CMK (cell line): ENCODE measurements at regions not wholly inside any gene's neighbourhood (a gene's known extent, or its start where the extent isn't known, plus 50 kb on each side); places are given as distances from the start of the nearest gene placed in this dataset.

Experiments
- DNase-seq: peaks from one replicate; pipeline ENCODE4 v3.0.0-alpha.2; 2010; ENCODE audit warnings: low read depth

GRCh38 chr5:164350236-164350635 is 844.8 kb downstream of the MAT2B start:
- no peak for DNase-seq

GRCh38 chr5:164351245-164351834 is 845.9 kb downstream of the MAT2B start:
- DNase-seq = no peak

DNA sequence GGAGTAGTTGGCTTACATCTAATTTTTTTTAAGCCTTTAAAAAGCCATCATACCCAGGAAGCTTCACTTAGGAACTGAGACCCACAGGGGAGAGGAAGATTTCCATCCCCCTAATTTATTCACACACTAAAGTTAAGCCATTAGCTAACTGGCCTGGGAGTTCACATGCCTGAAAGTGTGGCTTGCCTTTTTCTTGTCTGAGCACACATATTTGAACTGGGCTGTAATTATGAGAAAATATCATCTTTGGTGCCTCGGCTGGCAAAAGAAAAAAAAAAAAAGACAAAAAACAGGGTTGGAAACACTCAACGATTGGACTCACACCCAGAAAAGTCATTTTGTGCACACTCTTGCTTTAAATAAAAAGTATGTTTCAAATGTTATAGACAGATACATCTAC is 847.3 kb downstream of the MAT2B start:
- DNase-seq = no peak

- no peak for DNase-seq
Observed at GRCh38 chr5:164353155-164353554, 847.7 kb downstream of the MAT2B start.

DNA sequence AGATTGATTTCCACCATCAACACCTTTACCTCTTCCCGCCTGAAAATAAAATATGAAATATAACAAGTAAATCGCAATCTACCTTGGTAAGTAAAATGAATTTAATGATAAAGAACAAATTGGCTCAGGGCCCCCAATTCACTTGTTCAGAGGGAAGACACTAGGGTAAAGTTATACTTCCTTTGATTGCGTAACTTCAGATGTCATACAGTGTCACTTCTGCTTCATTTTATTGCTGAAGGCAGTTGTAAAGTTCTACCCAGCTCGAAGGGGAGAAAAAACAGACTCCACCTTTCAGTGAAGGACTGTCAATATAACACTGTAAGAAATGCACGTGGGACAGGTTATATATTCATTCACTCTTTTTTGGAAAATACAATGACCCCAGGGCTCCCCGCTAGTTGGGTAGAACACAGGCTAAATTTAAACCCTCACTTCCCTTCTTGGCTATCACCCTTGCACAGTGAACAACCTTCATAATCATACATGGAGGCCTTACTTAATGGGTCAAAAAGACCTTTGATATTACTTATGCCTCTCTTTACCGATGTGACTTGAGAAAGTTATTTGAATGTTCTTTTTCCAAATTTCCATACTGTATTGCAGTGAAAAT is 848.8 kb downstream of the MAT2B start:
- no peak for DNase-seq

DNA sequence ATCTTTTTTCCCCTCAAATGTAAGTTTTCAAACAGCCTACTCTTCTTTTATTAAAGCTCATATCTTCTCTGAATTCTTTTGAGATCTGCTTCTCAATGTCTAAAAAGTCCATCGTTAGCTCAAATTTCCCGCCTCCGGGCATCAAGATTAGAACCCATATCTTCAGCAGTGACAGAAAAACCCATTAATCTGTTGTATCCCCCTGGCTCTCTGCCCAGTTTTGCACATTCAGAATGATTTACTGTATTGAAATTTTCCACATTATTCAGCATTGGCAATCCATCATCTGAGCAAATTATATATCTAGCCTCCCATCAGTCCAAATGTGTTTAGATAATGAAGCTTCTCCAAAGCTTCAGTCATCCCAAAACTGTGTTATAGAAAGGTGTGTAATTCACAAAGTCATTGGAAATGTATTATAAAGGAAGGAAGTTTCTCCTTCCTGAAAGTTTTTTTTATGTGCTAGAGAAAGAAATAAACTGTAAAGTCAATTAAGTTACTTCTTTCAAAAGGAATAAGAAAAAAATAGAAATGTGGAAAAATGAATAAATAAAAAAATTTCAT is 849.9 kb downstream of the MAT2B start:
- DNase-seq = no peak

GRCh38 chr5:164356790-164357189 is 851.4 kb downstream of the MAT2B start:
- DNase-seq = no peak

DNA sequence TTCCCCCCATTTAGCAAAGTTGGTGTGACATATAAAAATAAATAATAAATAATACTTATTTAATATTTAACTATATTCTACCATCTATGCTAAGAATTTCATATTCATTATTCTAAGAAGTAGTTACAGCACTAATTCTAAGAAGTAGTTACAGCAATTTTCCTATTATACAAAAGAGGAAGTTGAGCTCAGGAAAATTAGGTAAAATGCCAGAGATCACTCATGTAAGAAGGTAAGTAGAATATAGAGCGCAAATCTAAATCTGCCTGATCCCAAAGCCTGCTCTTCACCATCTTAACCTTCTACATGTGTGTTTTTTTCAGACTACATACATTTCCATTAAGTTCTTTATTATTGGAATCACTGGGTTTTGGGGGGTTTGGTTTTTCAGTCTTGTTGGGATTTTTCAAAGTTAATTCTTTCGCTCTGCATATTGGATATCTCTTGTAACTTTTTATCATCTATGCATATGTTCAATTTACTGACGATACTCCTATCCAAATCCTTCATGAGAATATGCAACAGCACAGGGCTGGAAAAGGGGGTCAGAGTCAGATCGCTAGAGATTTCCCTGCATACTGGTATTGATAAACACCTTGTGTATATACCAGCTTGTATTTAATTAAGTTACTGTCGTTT is 852.1 kb downstream of the MAT2B start:
- no peak for DNase-seq

DNA sequence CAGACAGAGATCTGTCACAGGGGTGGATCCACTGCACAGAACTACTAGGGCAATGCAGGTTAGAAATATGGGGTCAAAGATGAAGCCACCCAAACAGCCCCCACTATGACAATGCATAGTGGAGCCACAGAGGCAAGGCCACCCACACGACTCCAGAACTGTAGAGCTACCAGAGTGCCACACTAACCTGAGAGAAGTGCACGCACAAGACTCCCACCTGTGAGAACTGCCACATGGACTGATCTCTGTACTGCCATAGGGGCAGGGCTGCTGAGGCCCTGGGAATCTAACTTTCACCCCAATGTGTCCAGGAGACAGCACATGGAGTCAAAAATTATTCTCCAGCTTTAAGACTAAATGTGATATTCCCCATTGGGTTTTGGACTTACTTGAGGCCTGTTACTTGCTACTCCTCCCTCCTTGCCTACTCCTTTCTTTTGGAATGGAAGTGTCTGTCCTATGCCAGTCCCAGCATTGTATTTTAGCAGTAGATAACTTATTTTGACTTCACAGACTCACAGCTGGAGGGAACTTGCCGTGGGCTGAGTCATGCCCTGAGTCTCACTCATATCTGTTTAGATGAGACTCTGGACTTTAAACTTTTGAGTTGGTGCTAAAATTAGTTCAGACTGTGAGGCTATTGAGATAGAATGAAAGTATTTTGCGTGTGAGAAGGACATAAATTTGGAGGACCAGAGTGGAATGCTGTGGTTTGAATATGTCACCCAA is 853.3 kb downstream of the MAT2B start:
- no peak for DNase-seq

DNA sequence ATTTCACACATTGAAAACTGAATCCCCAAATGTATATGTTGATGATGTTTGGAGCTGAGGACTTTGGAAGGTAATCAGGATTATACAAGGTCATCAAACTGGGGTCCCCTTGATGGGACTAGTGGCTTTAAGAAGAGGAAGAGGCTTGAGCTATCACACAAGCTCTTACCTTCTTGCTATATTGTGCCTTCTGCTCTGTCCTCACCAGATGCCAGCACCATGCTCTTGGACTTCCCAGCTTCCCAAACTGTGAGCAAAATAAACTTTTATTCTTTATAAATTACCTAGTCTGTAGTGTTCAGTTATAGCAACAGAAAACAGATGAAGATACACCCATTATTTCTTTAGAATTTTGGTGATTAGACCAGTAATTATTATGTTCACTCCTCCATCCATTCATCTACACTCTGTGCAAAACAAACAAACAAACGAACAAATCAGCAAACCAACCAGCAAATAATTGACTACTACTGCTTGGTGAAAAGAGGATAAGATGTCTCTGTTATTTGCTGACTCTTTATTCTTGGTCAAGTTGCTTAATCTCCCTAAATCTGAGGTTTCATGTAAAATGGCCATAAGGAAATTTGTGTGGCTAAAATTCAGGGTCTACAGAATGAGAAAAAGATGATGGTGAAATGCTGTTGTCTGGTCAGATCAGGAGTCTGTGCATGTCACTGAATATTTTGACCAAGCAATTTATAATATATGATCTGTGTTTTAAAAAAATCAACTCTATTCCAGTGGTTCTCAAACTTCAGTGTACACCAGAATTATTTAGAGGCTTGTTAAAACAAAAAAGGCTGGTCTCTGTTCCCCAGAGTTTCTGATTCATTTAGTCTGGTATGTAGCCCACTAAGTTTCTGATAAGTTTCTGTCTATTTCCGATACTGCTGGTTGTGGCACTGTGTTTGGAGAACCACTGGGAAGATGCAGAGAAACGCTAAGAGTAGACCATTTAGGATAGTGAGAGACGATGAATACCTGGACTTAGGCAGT is 854.1 kb downstream of the MAT2B start:
- DNase-seq = no peak

DNA sequence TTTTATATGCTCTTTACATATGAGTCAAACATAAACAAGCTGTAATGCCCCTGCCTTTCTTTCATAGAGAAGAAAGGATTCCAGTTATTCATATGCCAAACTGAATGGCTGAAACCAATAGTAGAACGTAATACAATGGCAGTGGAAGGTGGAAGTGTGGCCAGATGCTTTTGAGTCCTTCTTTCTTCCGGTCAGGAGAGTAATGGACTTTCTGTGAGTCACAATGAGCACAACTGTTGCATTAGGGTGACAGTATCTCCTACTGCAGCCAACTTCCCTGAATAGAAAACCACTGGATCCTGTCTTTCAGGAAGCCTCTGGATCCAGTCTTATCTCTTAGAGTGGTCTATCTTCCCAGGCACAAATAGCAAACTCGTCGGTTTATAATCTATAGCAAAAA is 855.2 kb downstream of the MAT2B start:
- DNase-seq = no peak

DNA sequence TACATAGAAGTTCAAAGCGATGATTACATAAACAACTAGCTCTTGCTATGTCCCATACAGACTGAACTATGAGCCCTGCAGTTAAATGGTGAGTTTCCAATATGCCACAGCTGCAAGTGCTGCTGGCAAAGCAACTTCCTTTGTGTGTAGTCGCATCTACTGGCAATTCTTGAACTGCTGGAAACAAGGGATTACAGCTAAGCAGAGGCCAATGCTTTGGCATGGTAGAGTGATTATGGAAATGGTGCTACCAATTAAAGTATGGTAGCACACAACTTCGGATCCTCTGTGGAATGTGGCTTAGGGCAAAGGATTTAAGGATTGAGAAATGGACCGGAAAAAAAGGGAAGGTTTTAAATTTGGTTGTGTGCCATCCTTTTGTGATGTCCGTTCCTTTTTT is 856.6 kb downstream of the MAT2B start:
- DNase-seq = no peak

DNA sequence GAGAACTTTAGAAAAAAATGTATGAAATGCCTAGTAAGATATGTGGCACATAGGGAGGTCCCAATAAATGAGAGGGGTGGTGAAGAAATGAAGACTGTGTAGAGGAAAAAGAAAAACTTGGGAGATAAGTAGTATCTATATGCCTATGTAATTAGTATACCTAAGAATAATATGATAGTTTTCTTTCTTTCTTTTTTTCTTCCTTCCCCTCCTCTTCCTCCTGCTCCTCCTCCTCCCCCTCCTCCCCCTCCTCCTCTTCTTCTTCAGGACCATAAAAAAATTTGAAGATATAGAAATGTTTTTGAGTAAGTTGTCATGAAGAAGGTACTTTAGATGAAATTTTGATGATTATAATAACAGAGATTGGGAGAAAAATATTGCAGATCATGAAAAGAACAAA is 857.4 kb downstream of the MAT2B start:
- DNase-seq = no peak

DNA sequence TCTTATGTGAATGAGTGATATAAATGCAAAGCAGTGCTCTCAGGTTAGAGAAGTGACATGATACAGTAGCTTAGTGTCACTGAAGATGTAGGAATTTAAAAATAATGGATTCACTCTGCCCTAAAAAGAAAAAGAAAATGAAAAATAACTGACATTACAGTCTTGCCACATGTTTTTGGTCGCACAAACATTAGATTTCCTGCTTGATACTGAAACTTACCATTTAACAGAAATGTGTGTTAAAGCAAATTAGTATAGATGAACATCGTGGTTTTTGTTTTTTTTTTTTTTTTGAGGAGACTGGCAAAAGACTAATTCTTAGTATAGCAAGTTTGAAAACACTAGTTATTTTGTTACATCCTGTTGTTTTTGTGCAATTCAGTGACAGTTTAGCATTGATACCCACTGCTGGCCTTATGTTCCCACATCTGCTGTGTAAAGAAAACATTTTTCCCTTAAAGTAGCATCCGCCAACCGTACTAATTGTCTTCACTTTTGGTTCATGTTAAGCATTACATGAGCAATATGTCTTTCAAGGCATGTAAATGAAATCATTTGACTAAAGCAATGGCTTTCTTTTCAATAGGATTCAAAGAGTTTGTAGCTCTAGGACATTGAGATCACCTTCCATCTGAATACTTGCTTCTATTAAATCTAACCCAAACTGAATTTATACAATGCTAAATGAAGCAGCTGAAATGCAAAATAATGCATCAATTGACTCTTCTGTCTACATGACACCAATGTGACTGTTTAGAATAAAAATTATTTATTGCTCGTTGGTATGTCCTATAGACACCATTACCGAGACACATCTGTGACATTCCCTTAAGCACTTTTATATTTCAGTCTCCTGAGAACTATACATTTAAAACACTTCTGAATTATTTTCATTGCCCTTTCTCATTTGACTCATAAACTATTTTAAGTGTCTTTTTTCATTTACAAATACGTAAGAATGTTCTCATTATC is 859.1 kb downstream of the MAT2B start:
- no peak for DNase-seq

DNA sequence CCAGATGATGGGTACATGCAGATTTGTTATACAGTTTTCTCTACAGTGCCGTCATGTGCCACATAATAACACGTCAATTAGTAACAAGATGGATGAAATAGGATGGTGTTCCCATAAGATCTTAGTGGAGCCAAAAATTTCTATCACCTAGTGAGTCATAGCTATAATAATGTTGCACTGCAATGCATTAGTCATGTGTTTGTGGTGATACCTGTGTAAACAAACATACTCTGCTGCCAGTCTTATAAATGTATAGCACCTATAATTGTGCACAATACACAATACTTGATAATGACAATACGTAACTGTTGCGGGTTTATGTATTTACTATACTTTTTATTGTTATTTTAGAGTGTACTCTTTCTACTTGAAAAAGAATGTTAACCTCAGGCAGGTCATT is 865.4 kb downstream of the MAT2B start:
- DNase-seq = no peak

DNA sequence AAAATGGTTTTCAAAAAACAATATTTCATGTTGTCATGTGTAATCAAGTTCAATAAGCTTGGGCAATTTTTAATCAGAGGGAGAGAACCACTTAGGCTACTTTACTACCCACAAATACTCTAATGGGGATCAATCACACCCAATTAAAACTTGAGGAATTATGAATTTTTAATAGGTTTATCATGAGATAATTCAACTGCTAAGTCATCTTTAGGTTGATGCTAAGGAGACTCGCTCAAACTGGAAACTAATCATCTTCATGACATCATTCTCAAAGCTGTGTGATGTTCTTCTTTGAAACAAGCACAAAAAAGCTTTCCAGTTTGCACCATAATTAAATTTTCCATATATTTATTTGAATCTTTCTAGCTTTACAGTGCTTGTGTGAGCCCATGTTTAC is 867.5 kb downstream of the MAT2B start:
- DNase-seq = no peak

GRCh38 chr5:164373876-164374275 is 868.5 kb downstream of the MAT2B start:
- no peak for DNase-seq

GRCh38 chr5:164375051-164375450 is 869.6 kb downstream of the MAT2B start:
- no peak for DNase-seq

- no peak for DNase-seq
Observed at GRCh38 chr5:164376843-164377242, 871.4 kb downstream of the MAT2B start.

DNA sequence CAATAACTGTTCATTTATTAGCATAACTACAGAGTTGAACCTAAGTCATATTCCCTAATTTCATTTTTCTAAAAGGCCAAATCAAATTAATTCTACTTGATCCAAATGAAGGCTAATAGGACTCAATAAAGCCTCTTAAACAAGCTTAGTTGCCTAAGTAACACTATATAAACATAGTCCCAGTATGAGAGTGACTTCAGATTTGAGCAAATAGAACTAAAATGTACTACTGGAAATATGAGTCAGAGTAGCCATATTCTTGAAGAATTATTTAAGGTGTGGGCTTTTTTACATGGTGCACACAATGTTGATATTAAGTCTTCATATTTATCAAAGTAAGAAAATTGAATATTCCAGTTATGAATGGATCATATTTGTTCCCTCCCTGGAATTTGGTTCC is 872.3 kb downstream of the MAT2B start:
- DNase-seq = no peak
